Activated effector memory CD4-positive, alpha-beta T cell treated with Interleukin-2 at 50 U/mL for 16 hours (primary cell): ENCODE measurements at regions not wholly inside any gene's neighbourhood (a gene's known extent, or its start where the extent isn't known, plus 50 kb on each side); places are given as distances from the start of the nearest gene placed in this dataset.

Experiments used
- DNase-seq: peaks from one replicate; pipeline ENCODE4 v3.0.0-alpha.2; 2020

DNA sequence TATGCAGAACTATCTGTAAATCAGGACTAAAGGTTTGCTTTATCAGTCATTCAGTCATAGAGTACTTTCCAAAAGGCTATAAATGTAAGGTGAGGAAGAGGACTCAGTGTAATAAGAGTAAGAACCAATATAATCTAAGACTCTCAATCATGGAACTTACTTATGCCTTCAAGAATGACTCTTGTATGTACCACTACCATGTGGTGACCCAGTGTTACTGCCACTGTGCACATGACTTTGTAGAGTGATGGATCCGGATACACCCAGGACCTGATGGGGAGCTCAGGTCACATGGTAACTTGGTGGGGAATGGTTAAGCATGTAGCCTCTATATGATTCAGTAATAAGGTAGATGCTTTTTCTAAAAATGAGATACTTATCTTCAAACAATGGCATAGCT is 2099.8 kb downstream of the MRPL39 start:
- no peak for DNase-seq

DNA sequence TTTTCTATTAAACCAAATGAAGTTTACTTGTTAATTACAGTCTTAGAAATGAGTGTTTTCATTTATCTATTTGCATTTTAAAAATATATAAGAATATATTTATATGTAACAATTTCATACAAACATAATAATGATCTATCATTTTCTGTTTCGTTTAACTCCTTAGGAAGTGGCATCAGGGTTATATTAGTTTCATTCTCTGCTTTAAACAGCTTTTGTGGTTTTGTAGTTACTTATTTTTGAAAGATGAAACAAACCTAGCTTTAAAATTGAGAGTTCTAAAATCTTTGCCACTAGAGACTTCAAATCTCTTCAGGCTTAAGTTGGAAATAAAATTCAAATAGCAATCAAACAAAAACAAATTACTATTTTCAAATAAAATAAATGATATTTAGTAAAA is 2110.6 kb downstream of the MRPL39 start:
- no peak for DNase-seq

DNA sequence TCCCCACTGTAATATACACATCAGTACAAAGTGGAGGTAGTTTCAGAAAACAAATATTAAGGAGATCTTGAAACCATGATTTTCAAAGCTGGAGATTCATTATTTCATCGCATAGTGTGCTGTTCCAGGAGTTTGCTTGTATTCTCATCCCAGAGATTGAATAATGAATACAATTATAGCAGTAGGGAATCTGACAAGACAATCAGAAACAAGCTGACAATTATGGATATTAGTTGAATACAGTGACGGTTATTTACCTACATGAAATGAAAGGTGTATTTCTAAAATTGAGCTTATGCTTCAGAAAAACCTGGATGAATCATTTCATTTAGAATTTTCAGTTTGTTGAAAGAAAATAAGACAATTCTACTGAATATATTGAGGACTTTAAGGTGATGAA is 2119.0 kb downstream of the MRPL39 start:
- DNase-seq: no peak

DNA sequence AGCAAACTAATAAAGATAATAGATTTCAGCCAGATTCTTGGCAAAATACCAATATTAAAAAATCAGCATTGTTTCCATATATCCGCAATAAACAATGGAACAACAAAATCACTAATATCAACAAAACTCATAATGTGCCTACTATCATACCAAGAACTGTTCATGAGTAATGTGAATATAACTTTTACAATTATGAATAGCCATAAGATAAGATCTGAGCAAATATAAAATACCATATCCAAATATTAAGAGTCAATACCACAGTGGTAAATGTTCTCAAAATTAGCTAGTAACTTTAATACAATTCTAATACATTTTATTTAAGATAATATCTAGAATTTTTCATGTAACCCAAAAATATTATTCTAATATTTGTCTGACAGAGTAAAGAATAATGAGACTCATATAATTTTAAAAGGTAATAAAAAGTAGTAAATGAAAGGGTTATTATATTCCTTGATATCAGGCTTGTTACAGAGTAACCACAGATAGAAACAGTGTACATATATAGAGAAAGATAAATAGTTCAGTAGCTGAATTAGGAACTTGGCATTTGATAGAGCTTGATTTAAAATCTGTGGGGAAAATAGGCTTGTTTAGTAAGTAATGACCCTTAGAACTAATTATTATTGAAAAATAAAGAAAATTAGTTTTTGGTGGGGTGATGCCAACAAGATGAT is 2126.6 kb downstream of the MRPL39 start:
- DNase-seq: no peak

DNA sequence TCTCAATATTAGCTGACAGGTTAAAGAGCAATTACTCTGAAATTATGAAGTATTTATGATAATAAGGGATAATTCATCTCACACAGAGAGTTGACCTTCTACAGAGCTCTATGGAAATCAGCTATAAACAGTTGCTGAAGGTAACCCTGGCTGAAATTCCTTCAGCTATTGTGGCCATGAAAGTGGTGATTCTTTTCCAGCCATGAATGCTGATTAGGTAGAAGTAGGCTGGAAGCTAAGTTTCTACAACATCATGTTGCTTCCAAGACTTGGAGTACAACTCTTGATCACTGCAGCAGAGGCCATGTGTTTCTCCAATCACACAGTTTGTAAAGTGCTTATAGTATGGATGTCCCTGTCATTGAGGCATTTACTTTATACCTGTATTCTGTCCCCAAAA is 2128.9 kb downstream of the MRPL39 start:
- DNase-seq: no peak

DNA sequence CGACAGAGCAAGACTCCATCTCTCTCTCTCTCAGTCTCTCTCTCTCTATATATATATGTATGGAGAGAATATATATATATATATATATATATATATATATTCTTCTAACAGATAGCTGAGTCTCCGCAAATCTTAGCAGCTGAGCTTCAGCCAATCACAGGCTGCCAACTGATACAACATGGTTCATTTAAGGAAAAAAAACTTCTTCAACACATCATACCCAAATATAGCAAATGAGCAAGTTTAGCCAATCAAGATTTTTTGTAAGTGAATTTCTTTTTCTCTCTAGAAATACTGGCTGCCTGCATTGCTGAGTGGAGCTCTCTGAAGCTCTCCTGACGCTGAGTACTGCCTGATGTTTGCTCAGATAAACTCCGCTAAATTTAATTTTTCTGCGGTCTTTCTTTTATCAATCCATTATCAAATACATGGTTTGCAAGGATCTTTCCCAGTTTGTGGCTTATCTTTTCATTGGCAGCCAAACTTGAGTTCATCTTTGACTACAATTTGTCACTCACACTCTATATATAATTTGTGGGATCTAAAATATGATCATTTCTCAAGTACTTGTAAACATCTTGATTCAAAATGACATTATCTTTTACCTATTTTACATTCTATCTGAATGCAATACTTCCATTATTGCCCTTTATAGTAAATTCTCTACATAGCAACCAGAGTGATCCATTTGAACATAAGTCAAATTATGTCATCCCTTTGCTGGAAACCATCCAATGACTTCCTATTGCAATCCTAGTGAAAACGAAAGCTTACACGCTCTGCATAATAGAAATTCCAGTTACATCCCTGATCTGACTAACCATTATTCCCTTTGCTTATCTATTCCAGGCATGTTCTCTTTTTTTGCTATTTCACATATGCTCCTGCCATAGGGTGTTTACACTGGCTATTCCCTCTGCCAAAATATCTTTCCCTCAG is 2131.7 kb downstream of the MRPL39 start:
- no peak for DNase-seq

DNA sequence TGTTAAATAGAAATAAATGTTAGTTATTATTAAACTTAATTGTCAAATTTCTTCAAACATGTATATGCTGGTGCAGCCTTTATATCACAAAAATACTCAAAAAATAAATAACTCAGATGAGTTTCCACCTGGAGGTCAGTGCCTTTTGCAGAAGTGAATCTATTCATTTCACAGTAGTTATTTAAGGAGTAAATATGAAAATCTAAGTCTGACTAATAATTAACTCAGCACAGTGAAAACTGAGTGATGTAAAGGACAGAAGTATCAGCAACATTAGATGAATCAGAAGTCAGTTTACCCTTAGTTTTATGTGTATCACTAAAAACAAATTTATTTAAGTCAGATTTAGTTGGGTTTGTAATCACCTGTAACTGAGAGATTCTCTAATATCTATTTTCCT is 2135.4 kb downstream of the MRPL39 start:
- DNase-seq: no peak

DNA sequence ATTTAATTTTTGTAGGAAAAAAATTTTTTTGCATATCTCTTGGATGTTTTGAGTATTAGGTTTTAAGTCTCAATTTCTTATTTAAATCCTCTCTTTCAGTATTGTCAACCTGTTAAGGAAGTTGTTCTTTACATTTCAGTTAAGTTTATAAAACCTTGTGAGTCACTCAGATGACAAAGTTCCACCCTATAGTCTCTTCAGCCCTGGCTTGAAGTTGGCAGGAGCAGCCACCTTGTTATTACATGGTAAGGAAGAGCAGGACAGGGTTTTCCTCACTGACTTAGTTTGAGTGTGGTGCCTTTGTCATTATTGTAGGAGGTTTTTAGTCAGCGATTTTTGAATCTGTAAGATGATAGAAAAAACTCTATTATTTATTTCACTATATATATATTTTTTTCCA is 2143.9 kb downstream of the MRPL39 start:
- no peak for DNase-seq

DNA sequence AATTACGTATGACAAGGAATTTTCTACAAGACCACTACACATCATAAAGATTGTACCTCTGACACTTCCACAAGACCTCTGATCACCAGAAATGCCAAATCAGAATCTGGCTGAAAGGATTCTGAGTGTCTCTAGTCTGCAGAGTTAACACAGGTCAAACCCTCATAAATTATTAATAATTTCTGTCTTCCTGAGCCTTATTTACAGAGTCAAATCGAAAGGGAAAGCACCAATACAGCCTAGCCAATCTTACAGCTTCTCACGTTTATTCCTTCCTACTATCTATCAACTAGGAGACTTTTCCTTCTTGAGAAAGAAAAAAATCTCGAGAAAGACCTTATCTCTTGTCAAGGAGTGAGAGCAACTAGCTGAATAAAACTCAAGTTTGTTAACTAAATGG is 2151.6 kb downstream of the MRPL39 start:
- no peak for DNase-seq

DNA sequence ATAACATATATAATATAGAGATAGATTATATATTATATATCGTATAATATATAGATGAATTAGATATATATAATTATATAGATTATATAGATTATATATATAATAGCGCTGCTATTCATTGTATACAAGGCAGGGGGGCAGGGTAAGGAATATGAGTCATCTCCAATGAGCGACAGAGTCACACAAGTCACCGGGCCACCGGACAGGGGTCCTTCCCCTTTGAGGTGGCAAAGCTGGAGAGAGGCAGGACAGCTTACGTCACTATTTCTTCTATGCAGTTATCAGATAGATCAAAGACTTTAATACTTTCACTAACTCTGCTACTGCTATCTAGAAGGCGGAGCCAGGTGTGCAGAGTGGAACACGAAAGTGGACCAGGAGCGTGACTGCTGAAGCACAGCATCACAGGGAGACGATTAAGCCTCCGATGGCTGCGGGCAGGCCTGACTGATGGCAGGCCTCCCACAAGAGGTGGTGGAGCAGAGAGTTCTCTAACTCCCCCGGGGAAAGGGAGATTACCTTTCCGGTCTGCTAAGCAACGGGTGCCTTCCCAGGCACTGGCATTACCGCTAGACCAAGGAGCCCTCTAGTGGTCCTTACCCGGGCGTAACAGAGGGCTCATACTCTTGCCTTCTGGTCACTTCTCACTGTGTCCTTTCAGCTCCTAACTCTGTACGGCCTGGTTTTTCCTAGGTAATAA is 2154.7 kb downstream of the MRPL39 start:
- DNase-seq: no peak

DNA sequence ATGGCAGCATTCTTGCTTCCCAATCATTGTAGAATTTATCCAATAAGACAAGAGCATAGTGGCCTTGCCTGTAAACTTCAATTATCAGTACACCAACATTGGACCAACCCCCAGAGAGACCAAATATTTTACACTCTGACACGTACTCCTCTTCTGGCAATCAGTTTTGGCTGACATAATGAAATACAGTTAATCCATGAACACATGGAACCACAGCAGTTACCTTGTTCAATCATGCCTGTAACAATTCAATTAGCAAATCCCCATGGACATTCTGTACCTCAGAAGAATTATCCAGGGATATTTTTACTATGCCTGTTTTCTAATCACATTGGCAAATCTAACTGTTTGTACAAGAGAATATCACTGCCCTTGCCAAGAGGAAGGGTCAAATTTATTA is 2162.0 kb downstream of the MRPL39 start:
- DNase-seq: no peak

DNA sequence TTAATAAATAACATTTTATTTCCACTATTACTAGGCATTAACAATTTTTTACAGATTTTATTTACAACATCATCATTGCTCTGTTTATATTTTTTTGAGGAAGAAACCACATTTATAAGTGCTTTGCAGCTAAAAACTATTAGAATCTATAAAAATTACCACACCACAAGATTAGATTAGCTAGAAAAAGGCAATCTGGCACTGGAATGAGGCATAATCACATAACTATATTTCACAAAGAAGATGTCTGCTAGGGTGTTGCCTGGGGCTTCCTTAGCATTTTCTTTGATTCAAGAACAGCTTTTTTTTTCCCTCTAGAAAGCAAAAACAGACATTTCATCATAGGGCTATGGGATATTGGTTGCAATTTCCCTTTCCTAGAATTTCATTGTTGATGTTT is 2169.2 kb downstream of the MRPL39 start:
- no peak for DNase-seq

DNA sequence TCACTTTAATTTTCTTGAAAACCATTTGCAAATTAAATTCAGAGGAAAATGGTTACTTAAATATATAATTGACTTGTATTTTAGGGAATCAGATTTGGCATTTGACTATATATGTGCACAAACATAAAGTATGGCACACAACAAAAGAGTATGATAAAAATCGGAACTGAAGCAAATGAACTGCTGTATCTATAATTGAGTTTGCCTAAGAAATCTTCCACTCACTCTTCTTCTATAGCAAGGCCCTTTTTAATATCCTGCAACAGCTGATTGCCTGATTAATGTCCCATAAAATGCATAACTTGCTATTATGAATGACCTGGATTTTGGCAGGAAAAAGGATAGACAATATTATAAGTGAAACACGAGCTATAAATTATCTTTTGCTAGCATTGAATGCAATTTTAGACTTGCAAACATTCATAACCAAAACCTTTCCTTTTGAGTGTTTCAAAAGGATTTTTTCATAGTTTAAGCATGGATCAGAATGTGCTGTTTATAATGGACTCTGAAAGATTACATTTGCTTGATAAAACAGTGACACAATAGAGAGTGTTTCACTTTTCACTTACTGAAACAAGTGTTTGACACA is 2204.3 kb downstream of the MRPL39 start:
- DNase-seq: no peak

DNA sequence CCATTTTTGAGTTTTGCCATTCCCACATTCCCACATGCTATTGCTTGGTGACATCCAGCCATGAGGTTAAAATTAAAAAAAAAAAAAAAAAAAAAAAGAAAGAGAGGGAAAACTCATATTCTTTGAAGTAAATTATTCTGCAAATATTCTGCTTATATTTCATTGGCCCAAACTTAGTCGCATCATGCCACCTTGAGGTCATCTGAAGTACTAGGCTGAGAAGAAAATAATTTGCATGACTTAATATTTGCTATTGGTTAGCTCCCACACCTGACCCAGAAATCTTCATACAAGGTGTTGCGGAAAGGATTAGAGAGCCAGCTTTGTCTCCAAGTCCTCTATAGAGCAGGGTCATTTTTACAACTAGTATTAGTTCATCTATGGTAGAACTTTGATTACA is 2206.0 kb downstream of the MRPL39 start:
- no peak for DNase-seq

DNA sequence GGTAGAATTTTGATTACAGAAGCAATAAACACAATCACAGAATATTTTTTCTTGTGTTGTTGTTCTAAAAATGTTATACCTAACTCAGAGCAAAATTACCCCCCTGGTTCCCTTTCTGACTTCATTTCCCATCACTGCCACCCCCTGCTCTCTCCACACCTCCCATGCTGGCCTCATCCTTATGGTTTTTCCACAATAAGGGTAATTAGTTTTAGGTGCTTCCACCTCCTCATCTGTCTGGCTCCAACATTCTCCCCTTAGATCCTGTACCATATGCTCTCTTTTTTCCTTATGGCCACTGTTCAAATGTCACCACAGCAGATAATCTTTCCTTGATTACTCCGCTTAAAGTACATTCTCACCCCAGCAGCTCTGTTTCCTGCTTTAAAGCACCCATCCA is 2208.6 kb downstream of the MRPL39 start:
- DNase-seq: no peak

DNA sequence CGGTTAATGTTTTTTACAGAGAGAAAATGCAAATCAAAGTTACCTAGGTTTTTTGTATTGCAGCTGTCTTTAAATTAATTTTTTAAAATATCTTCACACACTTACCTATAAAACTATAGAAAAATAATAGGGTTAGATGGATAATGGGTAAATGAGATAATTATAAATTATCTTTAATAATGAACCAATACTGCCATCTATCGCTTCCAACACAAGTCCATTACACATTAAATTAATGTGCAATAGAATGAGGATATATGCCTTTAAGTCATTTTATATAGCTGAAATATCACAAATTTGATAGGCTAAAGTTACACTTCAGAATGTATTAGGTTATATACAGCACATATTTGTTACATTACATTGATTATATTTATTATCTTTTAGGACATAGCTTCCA is 2212.8 kb downstream of the MRPL39 start:
- no peak for DNase-seq

DNA sequence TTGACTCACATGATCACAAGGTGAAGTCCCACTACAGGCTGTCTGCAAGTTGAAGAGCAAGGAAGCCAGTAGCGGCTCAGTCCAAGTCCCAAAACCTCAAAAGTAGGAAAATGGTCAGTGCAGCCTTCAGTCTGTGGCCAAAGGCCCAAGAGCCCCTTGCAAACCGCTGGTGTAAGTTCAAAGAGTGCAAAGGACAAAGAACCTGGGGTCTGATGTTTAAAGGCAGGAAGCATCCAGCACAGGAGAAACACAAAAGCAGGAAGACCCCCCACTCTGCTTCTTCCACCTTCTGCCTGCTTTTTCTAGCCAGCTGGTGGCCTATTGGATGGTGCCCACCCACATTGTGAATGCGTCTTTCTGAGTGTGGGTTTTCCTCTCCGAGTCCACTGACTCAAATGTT is 2222.6 kb downstream of the MRPL39 start:
- no peak for DNase-seq

DNA sequence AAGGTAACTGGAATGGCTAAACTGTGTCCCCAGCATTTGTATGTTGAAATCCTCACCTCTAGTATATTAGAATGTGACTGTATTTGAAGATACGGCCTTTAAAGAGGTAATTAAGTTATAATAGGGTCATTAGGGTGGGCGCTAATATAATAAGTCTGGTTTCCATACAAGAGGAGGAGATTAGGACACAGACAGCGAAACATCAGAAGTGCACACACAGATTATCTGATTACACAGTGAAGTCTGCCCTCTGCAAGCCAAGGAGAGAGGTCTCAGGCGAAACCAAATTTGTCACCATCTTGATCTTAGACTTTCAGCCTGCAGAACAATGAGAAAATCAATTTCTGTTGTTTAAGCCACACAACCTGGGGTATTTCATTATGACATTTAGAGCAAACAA is 2233.1 kb downstream of the MRPL39 start:
- no peak for DNase-seq

DNA sequence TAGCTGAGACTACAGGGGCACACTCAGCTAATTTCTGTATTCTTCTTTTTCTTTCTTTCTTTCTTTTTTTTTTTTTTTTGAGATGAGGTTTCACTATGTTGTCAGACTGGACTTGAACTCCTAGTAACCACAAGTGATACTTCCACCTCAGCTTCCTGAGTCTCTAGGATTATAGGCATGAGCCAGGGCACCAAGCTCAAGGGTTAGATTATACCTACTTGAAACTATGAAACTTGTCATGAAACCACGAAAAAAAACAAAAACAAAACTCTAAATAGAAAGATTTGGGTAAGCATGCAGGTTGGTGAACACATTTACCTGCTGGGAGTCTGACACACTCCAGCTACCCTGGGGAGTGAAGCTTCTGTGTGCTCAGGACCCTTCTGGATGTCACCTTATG is 2250.4 kb downstream of the MRPL39 start:
- DNase-seq: no peak

DNA sequence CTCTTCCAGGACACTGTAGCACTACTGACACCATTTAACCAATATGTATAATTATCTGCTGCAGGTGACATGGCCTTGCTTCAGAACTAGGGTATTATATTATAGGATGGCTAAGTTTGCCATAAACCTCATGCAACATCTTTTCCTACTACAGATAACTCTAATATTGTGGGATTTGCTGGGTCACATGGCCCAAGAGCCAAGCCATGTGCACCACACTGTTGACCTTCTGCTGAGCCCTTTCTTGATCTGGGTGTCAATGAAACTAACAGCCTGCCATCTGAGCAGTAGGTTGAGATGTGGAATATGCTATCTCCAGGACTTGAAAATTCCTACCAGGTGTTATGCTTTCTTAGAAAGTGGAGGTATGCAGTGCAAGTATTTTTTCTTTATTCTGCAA is 2291.1 kb downstream of the MRPL39 start:
- no peak for DNase-seq

DNA sequence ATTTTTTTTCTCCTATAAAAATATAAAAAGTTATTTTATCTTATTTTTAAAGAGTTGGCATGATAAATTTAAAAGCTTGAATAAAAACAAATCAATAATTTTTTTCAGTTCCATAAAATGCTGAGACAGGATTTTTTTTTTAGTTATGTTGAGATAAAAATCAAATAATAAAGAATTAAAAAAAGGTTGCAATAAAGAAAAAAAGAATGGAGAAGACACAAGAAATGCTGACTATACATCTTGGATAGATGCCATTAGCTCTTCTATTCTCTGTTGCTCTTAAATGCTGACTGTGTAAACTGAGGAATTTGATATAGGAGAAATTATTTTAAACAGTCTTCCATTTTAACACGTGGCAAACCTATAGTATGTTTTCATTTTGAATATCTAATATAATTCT is 2298.5 kb downstream of the MRPL39 start:
- DNase-seq: no peak

DNA sequence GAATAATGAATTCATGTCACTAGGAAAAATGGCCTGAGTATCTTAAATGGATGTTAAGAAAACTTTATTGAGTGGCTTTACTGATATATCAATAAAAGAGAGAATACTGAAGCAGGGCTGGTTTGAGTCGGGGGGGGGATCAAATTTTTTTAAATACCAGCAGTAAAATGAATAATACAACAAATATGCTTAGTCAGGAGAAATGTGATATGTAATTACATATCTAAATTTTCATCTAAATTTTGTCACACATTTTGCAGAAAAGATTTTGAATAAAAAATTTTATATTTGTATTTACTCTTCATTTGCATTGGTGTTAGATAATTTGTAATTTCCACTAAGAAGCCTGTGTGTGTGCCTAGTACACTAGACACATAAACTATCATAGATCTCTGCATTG is 2300.2 kb downstream of the MRPL39 start:
- DNase-seq: no peak

DNA sequence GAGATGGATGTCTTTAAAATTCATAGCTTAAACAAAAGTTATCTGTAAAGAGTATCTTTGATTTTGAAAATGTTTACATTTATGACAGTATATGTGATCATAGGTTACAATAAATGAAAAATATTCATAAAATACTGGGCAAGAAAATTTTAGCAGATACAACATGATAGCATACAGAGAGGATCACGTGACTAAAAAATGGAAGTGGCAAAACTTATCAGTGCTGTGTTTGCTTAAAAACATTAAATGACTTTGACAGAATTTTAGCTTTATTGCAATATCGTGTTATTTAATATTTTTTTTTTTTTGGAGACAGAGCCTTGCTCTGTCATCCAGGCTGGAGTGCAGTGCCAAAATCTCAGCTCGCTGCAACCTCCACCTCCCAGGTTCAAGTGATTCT is 2294.1 kb downstream of the NCAM2 start:
- DNase-seq: no peak

DNA sequence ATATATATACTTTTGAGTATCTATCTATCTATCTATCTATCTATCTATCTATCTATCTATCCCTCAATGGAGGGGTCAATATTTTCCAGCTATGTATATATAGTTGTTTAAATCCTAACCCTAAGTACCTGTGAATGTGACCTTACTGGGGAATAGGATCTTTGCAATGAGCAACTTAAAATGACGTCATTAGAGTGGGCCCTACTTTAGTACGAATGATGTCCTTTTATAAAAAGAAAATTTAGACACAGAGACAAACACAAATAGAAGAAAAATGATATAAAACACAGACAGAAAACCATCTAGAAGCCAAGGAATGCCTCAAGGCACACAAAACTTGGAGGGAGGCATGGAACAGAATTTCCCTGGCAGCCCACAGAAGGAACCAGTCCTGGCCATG is 2283.7 kb downstream of the NCAM2 start:
- DNase-seq: no peak
